ENCODE measurements at regions not wholly inside any gene's neighbourhood (a gene's known extent, or its start where the extent isn't known, plus 50 kb on each side); places are given as distances from the start of the nearest gene placed in this dataset.

- Mint-ChIP-seq H3K27me3 (ENCODE audit: low read depth) (no peaks in the 10 kb centered on the region), H3K9me3 (no peaks in the 10 kb centered on the region), H3K4me1 (0 out of 2 replicates have a peak, but pooled peaks cover 2% of the 10 kb centered on the region), H3K4me3 (no peak overlapping the region), H3K27ac (no peak overlapping the region), H3K36me3 (no peaks in the 10 kb centered on the region)
- ATAC-seq (no peak), DNase-seq (ENCODE audit: low spot score) (no peak)
- no peak for TF ChIP-seq NFYB (CRISPR knock-in tag; conservative IDR thresholded peaks at IDR 0.05; ENCODE audit: low read depth)
- no peak for TF ChIP-seq HMGA2 (CRISPR knock-in tag; IDR thresholded peaks at IDR 0.05)
- TF ChIP-seq CREB1 (CRISPR knock-in tag; IDR thresholded peaks at IDR 0.05) = no peak
- TF ChIP-seq ZNF671 (CRISPR knock-in tag; IDR thresholded peaks at IDR 0.05) = no peak
- TF ChIP-seq, protein P1, sequence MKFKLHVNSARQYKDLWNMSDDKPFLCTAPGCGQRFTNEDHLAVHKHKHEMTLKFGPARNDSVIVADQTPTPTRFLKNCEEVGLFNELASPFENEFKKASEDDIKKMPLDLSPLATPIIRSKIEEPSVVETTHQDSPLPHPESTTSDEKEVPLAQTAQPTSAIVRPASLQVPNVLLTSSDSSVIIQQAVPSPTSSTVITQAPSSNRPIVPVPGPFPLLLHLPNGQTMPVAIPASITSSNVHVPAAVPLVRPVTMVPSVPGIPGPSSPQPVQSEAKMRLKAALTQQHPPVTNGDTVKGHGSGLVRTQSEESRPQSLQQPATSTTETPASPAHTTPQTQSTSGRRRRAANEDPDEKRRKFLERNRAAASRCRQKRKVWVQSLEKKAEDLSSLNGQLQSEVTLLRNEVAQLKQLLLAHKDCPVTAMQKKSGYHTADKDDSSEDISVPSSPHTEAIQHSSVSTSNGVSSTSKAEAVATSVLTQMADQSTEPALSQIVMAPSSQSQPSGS (CRISPR knock-in tag; IDR thresholded peaks at IDR 0.05; ENCODE audit: borderline replicate concordance, low read depth) = no peak
- TF ChIP-seq, protein P2, sequence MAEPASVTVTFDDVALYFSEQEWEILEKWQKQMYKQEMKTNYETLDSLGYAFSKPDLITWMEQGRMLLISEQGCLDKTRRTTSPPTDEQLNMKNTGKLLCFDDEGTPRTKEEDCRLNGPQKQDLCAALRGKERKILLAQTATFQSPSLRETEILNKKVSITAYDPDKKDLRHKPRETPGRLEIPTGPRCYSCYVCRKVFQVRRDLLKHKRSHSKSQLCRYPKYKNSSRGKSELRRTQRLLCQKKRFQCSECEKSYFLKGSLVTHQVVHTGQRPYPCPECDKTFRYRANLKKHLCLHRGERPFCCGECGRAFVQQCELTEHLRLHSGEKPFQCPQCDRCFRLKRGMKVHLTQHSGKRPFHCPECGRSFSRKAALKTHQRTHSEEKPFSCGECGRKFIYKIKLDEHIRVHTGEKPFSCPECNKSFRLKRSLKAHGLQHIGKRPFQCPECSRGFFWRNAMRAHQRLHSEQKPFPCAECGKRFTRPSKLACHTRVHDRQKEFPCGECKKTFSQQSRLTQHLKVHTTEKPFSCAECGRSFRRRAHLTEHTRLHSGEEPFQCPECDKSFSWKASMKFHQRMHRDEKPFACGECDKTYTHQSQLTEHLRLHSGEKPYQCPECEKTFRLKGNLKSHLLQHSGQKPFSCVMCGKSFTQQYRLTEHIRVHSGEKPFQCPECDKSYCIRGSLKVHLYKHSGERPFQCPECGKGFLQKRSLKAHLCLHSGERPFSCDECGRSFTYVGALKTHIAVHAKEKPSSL (CRISPR knock-in tag; conservative IDR thresholded peaks at IDR 0.05) = no peak
- no peak for TF ChIP-seq NR3C1 (CRISPR knock-in tag; conservative IDR thresholded peaks at IDR 0.05; ENCODE audit: low read depth)
- no peak for TF ChIP-seq ZNF423 (CRISPR knock-in tag; IDR thresholded peaks at IDR 0.05)
- TF ChIP-seq, protein P3, sequence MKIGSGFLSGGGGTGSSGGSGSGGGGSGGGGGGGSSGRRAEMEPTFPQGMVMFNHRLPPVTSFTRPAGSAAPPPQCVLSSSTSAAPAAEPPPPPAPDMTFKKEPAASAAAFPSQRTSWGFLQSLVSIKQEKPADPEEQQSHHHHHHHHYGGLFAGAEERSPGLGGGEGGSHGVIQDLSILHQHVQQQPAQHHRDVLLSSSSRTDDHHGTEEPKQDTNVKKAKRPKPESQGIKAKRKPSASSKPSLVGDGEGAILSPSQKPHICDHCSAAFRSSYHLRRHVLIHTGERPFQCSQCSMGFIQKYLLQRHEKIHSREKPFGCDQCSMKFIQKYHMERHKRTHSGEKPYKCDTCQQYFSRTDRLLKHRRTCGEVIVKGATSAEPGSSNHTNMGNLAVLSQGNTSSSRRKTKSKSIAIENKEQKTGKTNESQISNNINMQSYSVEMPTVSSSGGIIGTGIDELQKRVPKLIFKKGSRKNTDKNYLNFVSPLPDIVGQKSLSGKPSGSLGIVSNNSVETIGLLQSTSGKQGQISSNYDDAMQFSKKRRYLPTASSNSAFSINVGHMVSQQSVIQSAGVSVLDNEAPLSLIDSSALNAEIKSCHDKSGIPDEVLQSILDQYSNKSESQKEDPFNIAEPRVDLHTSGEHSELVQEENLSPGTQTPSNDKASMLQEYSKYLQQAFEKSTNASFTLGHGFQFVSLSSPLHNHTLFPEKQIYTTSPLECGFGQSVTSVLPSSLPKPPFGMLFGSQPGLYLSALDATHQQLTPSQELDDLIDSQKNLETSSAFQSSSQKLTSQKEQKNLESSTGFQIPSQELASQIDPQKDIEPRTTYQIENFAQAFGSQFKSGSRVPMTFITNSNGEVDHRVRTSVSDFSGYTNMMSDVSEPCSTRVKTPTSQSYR (CRISPR knock-in tag; IDR thresholded peaks at IDR 0.05) = no peak
- TF ChIP-seq TEAD4 (CRISPR knock-in tag; IDR thresholded peaks at IDR 0.05) = no peak
- TF ChIP-seq, protein P4, sequence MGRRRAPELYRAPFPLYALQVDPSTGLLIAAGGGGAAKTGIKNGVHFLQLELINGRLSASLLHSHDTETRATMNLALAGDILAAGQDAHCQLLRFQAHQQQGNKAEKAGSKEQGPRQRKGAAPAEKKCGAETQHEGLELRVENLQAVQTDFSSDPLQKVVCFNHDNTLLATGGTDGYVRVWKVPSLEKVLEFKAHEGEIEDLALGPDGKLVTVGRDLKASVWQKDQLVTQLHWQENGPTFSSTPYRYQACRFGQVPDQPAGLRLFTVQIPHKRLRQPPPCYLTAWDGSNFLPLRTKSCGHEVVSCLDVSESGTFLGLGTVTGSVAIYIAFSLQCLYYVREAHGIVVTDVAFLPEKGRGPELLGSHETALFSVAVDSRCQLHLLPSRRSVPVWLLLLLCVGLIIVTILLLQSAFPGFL (CRISPR knock-in tag; IDR thresholded peaks at IDR 0.05; ENCODE audit: borderline replicate concordance) = no peak
- no peak for TF ChIP-seq CDX4 (CRISPR knock-in tag; IDR thresholded peaks at IDR 0.05; ENCODE audit: borderline replicate concordance)
- no peak for TF ChIP-seq NFATC4 (CRISPR knock-in tag; IDR thresholded peaks at IDR 0.05)
- no peak for TF ChIP-seq CBFB (CRISPR knock-in tag; IDR thresholded peaks at IDR 0.05; ENCODE audit: low read depth)
- no peak for TF ChIP-seq GTF2I (CRISPR knock-in tag; conservative IDR thresholded peaks at IDR 0.05)
- TF ChIP-seq, protein P5, sequence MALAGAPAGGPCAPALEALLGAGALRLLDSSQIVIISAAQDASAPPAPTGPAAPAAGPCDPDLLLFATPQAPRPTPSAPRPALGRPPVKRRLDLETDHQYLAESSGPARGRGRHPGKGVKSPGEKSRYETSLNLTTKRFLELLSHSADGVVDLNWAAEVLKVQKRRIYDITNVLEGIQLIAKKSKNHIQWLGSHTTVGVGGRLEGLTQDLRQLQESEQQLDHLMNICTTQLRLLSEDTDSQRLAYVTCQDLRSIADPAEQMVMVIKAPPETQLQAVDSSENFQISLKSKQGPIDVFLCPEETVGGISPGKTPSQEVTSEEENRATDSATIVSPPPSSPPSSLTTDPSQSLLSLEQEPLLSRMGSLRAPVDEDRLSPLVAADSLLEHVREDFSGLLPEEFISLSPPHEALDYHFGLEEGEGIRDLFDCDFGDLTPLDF (CRISPR knock-in tag; IDR thresholded peaks at IDR 0.05) = no peak
- no peak for TF ChIP-seq ZNF317 (CRISPR knock-in tag; IDR thresholded peaks at IDR 0.05; ENCODE audit: borderline replicate concordance, low read depth)
- no peak for TF ChIP-seq IRF2 (CRISPR knock-in tag; IDR thresholded peaks at IDR 0.05; ENCODE audit: borderline replicate concordance, low read depth)
- ChIA-PET POLR2A (no interaction called here), CTCF (interaction anchor here (0.7 to 1.5 kb wide), 2 partner anchors 50 to 699 kb away, joined by 3 to 4 read pairs; no protein-coding TSS in a partner anchor)
These were observed 372.6 kb downstream of the RPS6KC1 start for GRCh38 chr1:213423605-213424004.
